ENCODE measurements at regions not wholly inside any gene's neighbourhood (a gene's known extent, or its start where the extent isn't known, plus 50 kb on each side); places are given as distances from the start of the nearest gene placed in this dataset.

GRCh38 chr10:36157486-36157885, 515.4 kb upstream of the FZD8 start:
- no peak for DNase-seq

- no peak for DNase-seq
Observed at GRCh38 chr10:36148207-36148606, 506.1 kb upstream of the FZD8 start.

- DNase-seq = no peak
Observed at GRCh38 chr10:36147529-36147928, 505.4 kb upstream of the FZD8 start.

GRCh38 chr10:36141856-36142560, 499.9 kb upstream of the FZD8 start:
- DNase-seq = no peak

- DNase-seq = no peak
Observed at GRCh38 chr10:36129051-36129450, 487.0 kb upstream of the FZD8 start.

- no peak for DNase-seq
Observed at GRCh38 chr10:36126076-36126475, 484.0 kb upstream of the FZD8 start.

GRCh38 chr10:36119455-36119854, 477.4 kb upstream of the FZD8 start:
- no peak for DNase-seq

GRCh38 chr10:36118314-36118713, 476.2 kb upstream of the FZD8 start:
- DNase-seq = no peak

GRCh38 chr10:36117890-36118289, 475.8 kb upstream of the FZD8 start:
- DNase-seq = no peak

- DNase-seq = no peak
Observed at GRCh38 chr10:36117231-36117630, 475.1 kb upstream of the FZD8 start.

- no peak for DNase-seq
Observed at GRCh38 chr10:36116731-36117130, 474.6 kb upstream of the FZD8 start.

GRCh38 chr10:36116040-36116439, 473.9 kb upstream of the FZD8 start:
- DNase-seq = no peak

- DNase-seq = no peak
Observed at GRCh38 chr10:36115364-36115763, 473.3 kb upstream of the FZD8 start.

GRCh38 chr10:36114913-36115312, 472.8 kb upstream of the FZD8 start:
- DNase-seq = no peak

GRCh38 chr10:36114141-36114540, 472.0 kb upstream of the FZD8 start:
- no peak for DNase-seq

- DNase-seq = no peak
Observed at GRCh38 chr10:36111676-36112075, 469.6 kb upstream of the FZD8 start.

GRCh38 chr10:36110097-36110496, 468.0 kb upstream of the FZD8 start:
- no peak for DNase-seq

- no peak for DNase-seq
Observed at GRCh38 chr10:36109399-36110023, 467.4 kb upstream of the FZD8 start.

- peak; percentile 1 for DNase-seq
Observed at GRCh38 chr10:36097696-36098095, 455.6 kb upstream of the FZD8 start.

- DNase-seq = no peak
Observed at GRCh38 chr10:36096576-36096975, 454.5 kb upstream of the FZD8 start.

GRCh38 chr10:36094096-36094495, 452.0 kb upstream of the FZD8 start:
- no peak for DNase-seq

GRCh38 chr10:36092116-36092515, 450.0 kb upstream of the FZD8 start:
- no peak for DNase-seq

- no peak for DNase-seq
Observed at GRCh38 chr10:36091007-36091406, 448.9 kb upstream of the FZD8 start.

- no peak for DNase-seq
Observed at GRCh38 chr10:36089790-36090440, 447.8 kb upstream of the FZD8 start.

All from DMS79 treated with DMSO at 0.1 percent for 48 hours (cell line).